NCI-H2227 (cell line): ENCODE measurements at regions not wholly inside any gene's neighbourhood (a gene's known extent, or its start where the extent isn't known, plus 50 kb on each side); places are given as distances from the start of the nearest gene placed in this dataset.

Source experiments
- DNase-seq: peaks from one replicate; lab custom pipeline; 2025; ENCODE audit not compliant: unreplicated experiment; lab: John Stamatoyannopoulos, UW

GRCh38 chr12:126773012-126773411, 1494.0 kb upstream of the TMEM132C start:
- DNase-seq = no peak

GRCh38 chr12:126773491-126773890, 1493.5 kb upstream of the TMEM132C start:
- no peak for DNase-seq

DNA sequence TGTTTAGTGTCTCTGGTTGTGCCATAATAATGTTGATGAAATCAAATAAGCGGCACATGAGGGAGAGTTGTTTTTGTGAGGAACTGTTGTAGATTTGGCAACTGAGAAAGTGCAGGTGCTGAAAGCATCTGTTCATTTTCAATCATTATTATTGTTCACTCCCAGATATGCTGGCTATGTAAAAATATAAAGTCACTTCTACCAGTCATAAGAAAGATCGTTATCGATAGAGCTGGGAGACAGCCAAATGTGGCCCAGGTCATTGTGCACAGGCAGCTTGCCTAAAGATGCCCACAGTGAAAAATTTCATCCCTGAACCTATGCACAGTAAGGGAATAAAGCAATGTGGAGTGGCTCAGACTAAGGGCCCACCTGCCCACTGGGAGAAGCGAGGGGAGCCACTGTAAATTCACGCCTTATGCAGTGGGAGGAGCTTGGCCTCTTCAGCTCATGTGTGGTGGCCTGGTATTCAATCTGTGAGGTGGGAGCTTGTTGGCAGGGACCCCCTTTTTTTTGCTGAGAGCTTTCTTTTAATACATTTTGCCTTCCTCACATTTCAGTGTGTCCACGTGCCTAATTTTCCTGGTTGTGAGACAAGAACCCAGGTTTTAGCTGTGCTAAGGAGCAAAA, 1490.8 kb upstream of the TMEM132C start:
- DNase-seq = no peak

DNA sequence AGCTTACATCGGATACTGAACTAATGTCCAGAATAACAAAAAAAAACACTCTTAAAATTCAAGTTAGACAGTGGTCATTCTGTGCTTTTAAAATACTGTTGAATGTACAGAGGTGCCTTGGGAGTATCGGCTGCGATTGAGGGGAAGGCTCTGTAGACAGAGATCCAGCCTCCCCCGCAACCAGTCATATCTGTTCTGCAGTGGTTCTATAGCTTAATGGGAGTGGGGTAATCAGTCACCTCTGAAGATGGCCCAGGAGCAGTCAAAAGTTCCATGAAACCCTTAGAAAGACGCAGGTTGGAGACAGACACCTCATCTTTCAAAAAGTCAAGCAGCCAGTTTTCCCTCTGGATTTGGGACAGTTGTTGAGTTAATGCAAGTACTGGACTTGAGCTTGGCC, 1486.6 kb upstream of the TMEM132C start:
- no peak for DNase-seq

GRCh38 chr12:126781593-126781992, 1485.4 kb upstream of the TMEM132C start:
- no peak for DNase-seq

DNA sequence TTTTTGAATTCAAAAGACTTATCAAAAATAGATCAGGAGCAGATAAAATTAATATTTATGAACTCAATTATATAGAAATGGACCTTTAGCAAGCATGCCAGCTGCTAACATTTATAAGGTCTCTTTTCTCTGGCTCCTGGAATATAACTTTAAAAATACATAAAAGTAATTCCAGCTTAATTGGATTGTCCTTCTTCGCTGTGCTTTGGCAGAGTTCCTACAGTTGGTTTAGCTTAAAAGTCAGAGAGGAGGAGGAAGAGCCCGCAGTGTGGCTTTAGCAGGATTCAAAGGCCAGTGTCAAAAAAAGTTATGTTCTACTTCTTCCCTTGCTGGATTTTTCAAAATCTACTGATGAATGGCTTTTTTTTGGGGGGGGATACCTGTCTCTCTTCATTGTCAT, 1484.9 kb upstream of the TMEM132C start:
- DNase-seq = no peak

GRCh38 chr12:126784328-126784921, 1482.5 kb upstream of the TMEM132C start:
- no peak for DNase-seq

- DNase-seq = no peak
Measured at GRCh38 chr12:126789963-126790362, 1477.0 kb upstream of the TMEM132C start.

DNA sequence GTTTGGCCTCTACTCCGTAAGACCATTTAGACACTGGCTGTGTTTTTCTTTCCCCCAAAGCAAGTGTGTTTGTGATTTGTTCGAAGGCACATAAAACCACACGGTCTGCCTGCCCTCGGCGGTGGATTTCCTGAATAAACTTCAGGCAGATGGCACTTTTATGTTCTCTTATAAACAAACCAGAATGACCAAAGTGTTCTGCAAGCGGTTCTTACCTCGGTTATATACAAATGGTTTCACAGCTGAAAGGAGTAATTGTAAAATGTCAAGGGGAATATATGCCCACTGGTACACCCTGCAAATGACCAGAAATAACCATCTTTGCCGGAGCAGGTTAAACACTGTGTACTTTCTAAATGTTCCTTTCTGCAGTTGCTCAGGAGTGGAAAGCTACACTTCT, 1475.8 kb upstream of the TMEM132C start:
- no peak for DNase-seq

DNA sequence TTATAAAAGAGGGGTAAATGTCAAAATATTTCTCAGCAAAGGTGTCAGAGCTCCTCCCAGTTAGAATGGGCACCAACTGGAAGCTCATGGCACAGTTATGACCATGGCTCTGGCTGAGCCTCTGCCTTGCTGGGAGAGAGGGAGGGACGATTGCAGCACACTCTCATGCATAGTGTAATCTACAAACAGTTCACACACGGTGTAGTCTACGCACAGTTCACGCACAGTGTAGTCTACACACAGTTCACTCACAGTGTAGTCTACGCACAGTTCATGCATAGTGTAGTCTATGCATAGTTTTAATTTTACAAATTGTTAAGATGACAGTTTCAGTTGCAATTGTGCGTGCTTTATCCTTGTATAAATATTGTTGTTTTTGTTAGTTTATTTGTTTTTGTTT, 1474.6 kb upstream of the TMEM132C start:
- no peak for DNase-seq

DNA sequence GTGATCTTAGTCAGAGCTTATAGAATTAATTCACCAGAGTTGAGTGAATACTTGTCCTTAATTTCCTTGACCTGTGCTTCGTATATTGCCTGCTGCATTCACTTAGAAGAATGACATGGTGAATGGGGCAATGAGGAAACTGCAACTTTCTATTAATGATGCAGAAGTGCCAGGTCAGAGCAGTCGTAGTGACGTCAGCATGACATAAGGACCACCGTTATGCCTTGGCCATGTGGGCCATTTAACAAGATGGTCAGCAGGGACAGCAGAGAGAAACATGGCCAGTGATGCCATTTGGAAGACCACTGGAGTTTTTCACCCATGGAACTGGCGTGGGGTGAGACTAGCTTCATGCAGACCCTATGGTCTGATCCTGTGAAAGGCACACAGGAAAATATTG, 1469.4 kb upstream of the TMEM132C start:
- no peak for DNase-seq

DNA sequence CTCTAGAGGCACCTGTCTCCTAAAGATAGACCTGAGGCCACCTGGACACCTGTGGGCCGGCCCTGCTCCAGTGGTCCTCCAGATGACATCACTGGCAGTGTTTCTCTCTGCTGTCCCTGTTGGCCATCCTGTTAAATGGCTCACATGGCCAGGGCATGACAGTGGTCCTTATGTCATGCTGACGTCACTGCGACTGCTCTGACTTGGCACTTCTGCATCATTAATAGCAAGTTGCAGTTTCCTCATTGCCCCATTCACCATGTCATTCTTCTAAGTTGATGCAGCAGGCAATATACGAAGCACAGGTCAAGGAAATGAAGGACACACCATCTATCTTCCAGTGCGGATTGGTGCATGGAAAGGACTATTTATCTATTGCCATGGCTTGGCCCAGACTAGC, 1468.5 kb upstream of the TMEM132C start:
- no peak for DNase-seq

- no peak for DNase-seq
Measured at GRCh38 chr12:126807312-126807865, 1459.6 kb upstream of the TMEM132C start.

- DNase-seq = no peak
Measured at GRCh38 chr12:126811391-126811790, 1455.6 kb upstream of the TMEM132C start.

GRCh38 chr12:126819554-126819953, 1447.4 kb upstream of the TMEM132C start:
- DNase-seq = no peak

GRCh38 chr12:126830778-126831680, 1435.9 kb upstream of the TMEM132C start:
- DNase-seq = no peak

- DNase-seq = no peak
Measured at GRCh38 chr12:126837697-126838096, 1429.3 kb upstream of the TMEM132C start.

GRCh38 chr12:126843915-126844669, 1422.9 kb upstream of the TMEM132C start:
- DNase-seq = no peak

DNA sequence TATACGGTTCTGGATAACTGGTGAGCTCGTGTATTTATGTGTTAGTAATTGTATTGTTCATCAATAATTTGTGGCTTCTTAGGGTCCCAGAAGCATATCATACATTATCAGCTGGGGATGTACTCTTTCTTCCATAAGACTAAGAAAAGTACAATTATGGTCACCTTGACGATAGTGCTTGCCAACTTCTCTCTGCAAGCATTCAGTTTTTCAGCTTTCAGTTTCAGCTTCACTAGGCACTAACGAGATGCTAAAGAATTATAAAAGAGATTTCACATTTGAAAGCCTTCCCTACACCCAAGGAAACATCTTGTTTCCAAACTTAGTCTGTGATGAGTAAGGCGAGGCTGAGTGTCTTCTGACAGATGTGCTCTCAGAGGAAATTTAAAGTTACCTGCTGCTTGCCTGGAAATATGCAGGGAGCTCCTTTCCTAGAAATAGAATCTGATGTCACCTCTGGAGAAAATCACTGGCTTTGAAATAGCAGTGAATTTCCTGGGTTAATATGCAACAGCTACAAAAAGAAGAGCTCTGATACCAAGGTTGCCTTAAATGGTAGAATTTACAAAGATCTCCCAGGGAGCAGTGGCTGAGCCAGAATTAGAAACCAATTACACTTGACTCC, 1419.9 kb upstream of the TMEM132C start:
- DNase-seq = no peak

- DNase-seq = no peak
Measured at GRCh38 chr12:126855768-126856167, 1411.2 kb upstream of the TMEM132C start.

DNA sequence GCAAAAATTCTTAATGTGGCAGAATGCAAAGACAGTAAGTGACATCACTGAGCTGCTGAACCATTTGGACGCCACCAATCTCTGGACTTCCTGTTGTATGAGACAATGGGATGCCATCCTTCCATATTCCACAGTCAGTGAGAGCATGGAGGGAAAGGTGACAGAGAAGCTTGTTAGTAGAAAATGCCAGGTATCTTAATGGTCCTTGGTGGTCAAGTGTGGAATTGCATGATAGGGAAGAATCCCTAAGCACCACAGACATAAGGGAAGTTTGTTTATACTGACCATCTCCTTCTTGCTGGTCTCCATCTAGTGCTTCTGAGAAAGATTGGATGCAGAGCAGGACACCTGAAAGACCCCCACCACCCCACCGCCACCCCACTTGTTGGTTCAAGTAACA, 1410.0 kb upstream of the TMEM132C start:
- DNase-seq = no peak
